HG03039 (cell line): ENCODE measurements at regions not wholly inside any gene's neighbourhood (a gene's known extent, or its start where the extent isn't known, plus 50 kb on each side); places are given as distances from the start of the nearest gene placed in this dataset.
"Not testable (repeated sequence)": the region's sequence is repeated elsewhere in the genome, so short reads cannot be mapped to it uniquely, and the experiment has no call there.

Source experiments
- ATAC-seq: cut with Tn5 transposase; IDR thresholded peaks from one replicate; pipeline ENCODE4 v1.9.1; 2021; ENCODE audit warnings: mild to moderate bottlenecking, moderate library complexity; ENCODE audit not compliant: unreplicated experiment

GRCh38 chr12:102669056-102669455 lies 188.7 kb upstream of the IGF1 start:
- no peak for ATAC-seq

DNA sequence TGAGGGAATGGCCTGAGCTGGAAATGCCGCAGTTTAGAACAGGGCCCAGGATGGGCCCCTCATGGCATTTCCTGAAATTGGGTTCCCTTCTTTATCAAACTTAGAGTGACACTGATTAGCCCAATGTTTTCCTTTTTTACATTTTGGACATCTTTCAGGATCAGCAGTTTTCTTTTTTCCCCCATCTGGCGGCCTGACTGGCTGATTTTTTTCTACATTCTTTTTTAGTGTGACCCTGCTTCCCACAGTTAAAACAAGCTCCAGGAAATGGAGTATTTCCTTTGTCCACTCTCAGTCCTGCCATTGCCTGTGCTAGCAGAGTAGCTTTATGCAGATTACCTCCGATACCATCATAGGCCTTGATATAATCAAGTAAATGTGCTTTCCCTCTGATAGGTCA lies 185.8 kb upstream of the IGF1 start:
- ATAC-seq: not testable (repeated sequence)

- no peak for ATAC-seq
These were observed 179.0 kb upstream of the IGF1 start for GRCh38 chr12:102659200-102659911.

- no peak for ATAC-seq
These were observed 173.0 kb upstream of the IGF1 start for GRCh38 chr12:102653406-102653805.

- ATAC-seq: no peak
These were observed 172.4 kb upstream of the IGF1 start for GRCh38 chr12:102652645-102653313.

DNA sequence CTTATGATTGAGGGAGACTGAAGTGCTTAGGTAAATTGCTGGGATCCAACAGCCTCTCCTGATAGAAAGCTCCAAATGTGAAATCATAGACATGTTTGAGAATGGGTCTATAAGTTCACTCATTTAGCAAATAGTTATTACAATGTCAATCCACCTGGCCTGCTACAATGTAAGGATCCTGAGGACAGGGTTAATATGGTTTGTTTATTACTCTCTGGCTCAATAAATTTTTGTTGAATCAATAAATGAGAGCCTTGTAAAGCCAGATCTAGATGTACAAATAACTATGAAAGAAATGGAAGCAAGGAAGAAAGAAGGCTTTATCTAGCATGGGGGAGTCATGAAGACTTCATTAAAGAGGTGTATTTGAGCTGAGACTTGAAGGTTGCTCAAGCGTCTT lies 165.6 kb upstream of the IGF1 start:
- ATAC-seq: no peak

DNA sequence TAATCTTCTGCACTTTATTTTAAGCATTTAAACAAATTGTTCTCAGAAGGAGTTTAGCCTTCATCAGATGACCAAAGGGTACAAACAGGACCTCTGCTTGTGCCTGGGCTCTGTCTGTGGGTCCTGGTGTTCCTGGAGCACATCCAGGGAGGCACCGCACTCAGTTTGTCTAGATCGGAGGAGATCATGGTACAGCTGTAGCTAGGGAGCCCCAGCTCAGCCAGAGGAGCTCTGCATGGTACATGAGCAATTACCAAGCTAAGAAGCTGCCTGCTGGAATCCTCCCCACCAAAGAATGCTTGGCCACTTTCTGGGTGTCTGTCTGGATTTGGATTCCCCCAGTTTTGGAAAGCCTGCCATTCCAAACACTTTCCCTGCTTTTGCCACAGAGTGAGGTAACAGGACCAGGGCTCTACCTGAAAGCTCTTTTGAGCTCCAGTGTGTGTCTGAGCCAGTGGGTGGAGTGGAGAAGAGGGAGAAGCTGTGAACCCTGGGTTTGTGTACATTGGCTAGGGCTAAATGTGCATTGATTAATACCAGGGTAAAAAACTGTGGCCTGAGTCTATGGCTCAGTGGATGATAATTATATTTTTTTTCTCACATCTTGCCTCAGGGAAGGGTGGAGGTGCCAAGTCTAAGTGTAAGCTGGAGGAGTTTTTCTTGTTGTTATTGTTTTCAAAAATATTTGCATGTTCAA lies 163.7 kb upstream of the IGF1 start:
- no peak for ATAC-seq

GRCh38 chr12:102642199-102642598 lies 161.8 kb upstream of the IGF1 start:
- no peak for ATAC-seq

GRCh38 chr12:102640658-102641057 lies 160.3 kb upstream of the IGF1 start:
- ATAC-seq: not testable (repeated sequence)

DNA sequence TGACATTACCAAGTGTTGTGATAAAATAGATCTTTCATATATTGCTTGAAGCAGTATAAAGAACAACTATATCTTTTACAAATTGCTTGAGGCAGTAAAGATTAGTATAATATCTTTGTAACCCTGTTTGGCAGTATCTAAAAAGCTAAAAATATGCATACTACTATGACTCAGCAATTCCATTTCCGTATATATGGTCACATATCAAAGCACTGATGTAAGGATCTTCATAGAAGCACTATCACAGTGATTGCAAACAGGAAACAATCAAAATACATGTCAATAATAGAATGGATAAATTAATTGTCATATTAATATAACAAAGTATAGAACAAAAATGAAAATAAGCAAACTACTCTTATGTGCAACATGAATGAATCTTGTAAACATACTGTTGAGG lies 158.4 kb upstream of the IGF1 start:
- no peak for ATAC-seq

GRCh38 chr12:102633981-102634605 lies 153.7 kb upstream of the IGF1 start:
- no peak for ATAC-seq

GRCh38 chr12:102631274-102631673 lies 150.9 kb upstream of the IGF1 start:
- no peak for ATAC-seq

DNA sequence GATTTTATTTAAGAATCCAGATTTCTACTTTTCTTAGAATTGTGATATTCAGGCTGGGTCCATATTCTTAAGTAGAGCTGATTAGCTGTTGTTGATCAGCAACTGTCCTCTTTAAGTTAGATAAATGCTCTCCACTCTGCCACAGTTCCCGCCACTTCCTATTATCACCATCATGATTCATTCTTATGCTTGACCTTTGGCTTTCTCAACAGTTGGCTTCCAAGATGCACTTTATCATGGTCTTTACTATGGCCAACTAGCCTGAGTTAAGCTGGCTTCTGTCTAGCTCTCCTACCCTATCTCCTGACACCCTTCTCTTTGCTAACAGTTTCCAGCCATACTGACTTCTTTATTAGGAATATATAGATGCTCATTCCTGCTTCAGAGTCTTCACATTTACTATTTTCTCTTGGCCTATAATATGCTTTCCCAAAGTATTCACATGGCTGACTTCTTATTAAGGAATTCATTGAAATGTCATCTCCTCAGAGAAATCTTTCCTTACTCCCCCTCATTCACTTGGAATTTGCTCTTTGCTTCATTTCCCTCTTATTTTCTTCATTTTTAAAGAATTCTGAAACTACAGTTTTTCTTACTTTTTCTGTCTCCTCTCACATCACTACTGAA lies 149.0 kb upstream of the IGF1 start:
- no peak for ATAC-seq

DNA sequence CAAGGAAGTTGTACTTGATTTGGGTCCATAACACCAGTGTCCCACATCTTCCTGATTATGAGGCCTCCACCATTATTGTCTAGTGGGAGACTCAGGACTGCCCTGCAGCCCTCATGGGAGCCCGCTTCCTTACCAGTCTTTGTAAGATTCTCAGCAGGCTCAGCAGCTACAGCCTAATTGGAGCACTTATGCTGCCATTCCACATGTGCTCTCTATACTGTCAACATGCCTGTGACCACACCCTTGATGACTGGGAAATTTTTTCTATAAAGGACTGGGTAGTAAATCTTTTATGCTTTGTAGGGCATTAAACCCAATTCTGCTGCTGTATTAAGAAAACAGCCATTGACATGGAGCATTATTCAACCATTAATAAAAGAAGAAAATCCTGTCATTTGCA lies 145.5 kb upstream of the IGF1 start:
- no peak for ATAC-seq

DNA sequence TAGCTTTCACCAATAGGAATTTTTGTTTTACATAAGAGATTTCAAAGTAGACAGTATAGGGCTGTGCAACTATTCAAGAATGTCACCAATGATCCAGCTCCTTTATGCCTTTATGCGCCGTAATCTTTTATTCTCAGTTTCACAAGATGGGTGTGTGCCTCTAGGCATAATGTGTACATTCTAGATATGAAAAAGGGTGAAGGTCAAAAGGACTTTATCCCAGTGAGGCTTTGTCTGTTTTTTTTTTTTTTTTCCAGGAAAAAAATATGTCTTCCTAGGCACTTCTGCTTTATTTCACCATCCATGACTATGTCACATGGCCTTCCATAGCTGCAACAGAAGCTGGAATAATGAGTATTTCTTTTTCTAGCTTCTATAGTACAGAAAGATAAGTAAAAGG lies 142.3 kb upstream of the IGF1 start:
- ATAC-seq: no peak

- no peak for ATAC-seq
These were observed 138.0 kb upstream of the IGF1 start for GRCh38 chr12:102618197-102618877.

DNA sequence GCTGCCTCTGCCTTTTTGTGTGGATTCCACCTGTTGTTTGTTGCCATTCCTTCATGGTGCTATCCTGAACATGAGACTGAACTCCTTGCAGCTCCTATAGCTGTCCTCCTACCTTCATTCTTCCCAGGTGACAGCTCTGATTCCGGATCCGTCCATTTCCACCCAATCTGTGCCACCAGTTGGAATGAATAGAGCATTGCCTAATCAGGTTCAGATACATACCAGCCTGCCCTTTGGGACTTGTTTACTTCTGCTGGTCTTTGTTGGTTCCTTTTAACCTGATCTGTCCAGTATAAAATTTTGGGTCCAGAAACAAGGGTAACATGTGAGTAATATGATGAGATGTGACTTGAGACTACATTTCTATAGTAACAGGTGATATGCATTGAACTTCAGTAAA lies 136.3 kb upstream of the IGF1 start:
- ATAC-seq: no peak

- ATAC-seq: no peak
These were observed 131.6 kb upstream of the IGF1 start for GRCh38 chr12:102611995-102612394.

- no peak for ATAC-seq
These were observed 129.6 kb upstream of the IGF1 start for GRCh38 chr12:102609996-102610395.

DNA sequence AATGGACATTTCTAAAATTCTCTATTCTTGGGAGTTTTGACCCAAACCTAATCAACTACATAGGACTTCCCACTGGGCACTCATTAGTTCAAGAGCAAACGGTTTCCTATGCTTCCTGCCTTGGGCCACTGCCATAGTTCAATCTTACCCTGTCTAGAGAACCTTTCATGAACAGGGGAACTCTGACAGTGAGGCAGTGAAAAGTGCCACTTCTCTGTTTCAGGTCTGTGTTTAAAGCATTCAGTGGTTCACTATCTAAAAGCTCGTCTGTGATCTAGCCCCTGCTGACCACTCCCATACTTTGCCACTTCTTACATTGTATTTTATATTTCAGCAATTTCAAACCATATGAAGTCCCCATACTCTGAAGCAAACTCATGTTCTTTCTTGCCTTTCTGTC lies 122.7 kb upstream of the IGF1 start:
- no peak for ATAC-seq

DNA sequence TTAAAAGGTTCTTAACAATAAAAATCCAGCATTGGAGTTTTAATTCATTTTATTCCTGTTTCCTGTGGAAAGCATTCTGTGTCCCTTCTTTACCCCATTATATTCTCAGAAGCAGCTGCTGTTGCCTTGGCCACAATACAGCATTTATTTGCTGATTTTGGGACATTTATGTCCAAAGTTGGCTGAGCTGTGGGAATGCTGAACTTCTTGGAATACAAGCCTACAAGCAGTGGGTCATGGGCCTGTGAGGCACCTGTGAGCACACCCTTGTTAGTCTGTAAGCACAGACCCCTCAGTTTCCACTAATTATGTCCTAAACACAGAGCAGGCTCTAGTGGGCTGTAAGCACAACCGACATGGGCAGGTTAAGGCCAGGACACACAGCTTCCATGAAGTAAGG lies 122.2 kb upstream of the IGF1 start:
- no peak for ATAC-seq
